ENCODE measurements at regions not wholly inside any gene's neighbourhood (a gene's known extent, or its start where the extent isn't known, plus 50 kb on each side); places are given as distances from the start of the nearest gene placed in this dataset.

GRCh38 chr1:177703888-177704446 is 265.9 kb downstream of the SEC16B start:
- no peak for DNase-seq (ENCODE audit: low spot score)
- TF ChIP-seq, protein P1, sequence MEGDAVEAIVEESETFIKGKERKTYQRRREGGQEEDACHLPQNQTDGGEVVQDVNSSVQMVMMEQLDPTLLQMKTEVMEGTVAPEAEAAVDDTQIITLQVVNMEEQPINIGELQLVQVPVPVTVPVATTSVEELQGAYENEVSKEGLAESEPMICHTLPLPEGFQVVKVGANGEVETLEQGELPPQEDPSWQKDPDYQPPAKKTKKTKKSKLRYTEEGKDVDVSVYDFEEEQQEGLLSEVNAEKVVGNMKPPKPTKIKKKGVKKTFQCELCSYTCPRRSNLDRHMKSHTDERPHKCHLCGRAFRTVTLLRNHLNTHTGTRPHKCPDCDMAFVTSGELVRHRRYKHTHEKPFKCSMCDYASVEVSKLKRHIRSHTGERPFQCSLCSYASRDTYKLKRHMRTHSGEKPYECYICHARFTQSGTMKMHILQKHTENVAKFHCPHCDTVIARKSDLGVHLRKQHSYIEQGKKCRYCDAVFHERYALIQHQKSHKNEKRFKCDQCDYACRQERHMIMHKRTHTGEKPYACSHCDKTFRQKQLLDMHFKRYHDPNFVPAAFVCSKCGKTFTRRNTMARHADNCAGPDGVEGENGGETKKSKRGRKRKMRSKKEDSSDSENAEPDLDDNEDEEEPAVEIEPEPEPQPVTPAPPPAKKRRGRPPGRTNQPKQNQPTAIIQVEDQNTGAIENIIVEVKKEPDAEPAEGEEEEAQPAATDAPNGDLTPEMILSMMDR (IDR thresholded peaks at IDR 0.05; ENCODE audit: extremely low read depth, missing control alignments) = no peak

DNA sequence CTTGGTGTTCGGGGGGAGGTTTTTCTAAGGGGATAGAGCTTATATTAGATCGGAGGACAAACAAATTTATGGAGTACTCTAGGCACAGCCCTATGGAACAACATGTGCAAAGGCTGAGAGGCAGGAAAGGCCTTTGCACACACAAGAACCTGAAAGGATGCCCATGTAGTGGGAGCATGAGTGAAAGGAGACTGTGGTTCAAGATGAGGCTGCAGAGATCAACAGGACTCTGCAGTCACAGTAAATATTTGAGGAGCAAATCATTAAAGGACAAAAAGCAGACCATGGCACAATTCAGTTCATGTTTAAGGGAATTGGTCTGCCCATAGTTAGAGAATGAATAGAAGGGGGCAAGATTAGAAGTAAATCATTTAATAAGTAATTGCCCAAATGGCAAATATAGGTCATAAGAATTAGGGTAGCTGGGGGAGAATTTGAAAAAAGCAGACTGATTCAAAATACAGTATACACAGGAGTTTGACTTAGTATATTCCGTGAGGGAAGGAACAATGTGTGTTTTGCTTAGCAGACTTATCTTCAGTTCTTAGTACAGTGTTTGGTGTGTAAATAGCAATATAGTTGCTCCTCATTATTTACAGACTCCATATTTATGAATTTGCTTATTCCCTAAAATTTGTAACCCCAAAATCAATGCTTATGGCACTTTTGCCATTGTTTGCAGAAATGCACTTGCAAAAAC is 268.1 kb downstream of the SEC16B start:
- DNase-seq (ENCODE audit: low spot score) = no peak
- TF ChIP-seq, protein P1 (IDR thresholded peaks at IDR 0.05; ENCODE audit: extremely low read depth, missing control alignments) = no peak

GRCh38 chr1:177700856-177701255 is 269.0 kb downstream of the SEC16B start:
- DNase-seq (ENCODE audit: low spot score) = no peak
- TF ChIP-seq, protein P1 (IDR thresholded peaks at IDR 0.05; ENCODE audit: extremely low read depth, missing control alignments) = no peak

- TF ChIP-seq, protein P1 (IDR thresholded peaks at IDR 0.05; ENCODE audit: extremely low read depth, missing control alignments) = no peak
- DNase-seq (ENCODE audit: low spot score) = no peak
Observed at GRCh38 chr1:177690996-177691395, 278.9 kb downstream of the SEC16B start.

- TF ChIP-seq, protein P1 (IDR thresholded peaks at IDR 0.05; ENCODE audit: extremely low read depth, missing control alignments) = no peak
- no peak for DNase-seq (ENCODE audit: low spot score)
Observed at GRCh38 chr1:177687544-177687943, 282.3 kb downstream of the SEC16B start.

- TF ChIP-seq, protein P1 (IDR thresholded peaks at IDR 0.05; ENCODE audit: extremely low read depth, missing control alignments) = no peak
- no peak for DNase-seq (ENCODE audit: low spot score)
Observed at GRCh38 chr1:177686933-177687332, 282.9 kb downstream of the SEC16B start.

- no peak for DNase-seq (ENCODE audit: low spot score)
- TF ChIP-seq, protein P1 (IDR thresholded peaks at IDR 0.05; ENCODE audit: extremely low read depth, missing control alignments) = no peak
Observed at GRCh38 chr1:177669161-177669560, 300.7 kb downstream of the SEC16B start.
